GM19372 (cell line): ENCODE measurements at regions not wholly inside any gene's neighbourhood (a gene's known extent, or its start where the extent isn't known, plus 50 kb on each side); places are given as distances from the start of the nearest gene placed in this dataset.

Experiments used
- ATAC-seq: cut with Tn5 transposase; IDR thresholded peaks from one replicate; pipeline ENCODE4 v1.9.1; 2021; ENCODE audit warnings: mild to moderate bottlenecking, low read depth, moderate library complexity; ENCODE audit not compliant: unreplicated experiment

DNA sequence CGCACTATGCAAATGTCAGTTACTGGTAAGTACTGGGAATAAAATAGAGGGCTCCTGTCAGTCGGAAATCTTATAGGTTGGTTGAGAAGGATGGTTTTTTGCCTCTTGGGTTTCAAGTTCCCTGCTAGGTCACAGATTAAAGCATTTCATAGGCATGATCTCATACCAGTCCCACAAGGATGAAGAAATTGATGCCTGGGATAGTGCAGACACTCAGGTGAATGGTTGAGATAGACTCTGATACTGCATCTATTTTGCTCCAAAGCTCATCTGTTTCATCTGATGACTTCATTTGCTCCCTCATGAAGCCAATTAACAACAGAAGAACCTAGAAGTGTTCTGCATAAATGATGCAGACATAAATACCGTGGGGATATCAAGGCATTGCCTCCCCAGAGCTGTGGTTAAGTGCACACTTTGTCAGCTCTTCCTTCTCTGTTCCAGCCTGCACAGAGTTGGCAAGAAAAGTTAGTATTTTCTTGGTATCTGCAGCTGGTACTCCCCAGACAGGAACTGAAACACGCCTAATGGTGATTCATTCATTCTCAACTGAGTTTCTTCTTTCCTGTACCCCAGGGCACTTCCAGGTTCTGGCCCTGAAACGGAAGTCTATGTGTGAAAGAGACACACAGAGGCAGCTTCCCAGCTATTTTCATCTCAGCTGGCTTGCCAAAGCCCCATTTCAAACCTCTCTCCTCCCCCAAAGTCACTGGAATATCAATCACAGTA is 418.3 kb upstream of the SALL1 start:
- ATAC-seq, result no peak

DNA sequence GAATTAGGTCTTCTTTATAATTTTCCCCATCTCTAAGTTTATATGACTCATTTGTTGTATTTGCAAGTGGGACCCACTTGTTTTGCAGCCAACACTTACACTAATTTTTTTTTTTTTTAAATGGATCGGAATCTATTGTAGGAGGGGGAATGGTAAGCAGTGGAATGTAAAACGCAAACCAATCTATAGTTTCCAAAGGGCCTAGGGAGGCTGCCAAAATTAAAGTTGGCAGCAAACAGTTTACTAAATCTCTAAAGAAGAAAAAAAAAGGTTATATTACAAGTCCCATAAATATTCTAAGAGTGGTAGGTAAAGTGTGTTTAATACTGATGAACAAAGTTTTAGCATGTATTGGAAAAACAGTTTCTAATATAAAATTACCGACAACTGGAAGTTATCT is 416.8 kb upstream of the SALL1 start:
- ATAC-seq, result no peak

DNA sequence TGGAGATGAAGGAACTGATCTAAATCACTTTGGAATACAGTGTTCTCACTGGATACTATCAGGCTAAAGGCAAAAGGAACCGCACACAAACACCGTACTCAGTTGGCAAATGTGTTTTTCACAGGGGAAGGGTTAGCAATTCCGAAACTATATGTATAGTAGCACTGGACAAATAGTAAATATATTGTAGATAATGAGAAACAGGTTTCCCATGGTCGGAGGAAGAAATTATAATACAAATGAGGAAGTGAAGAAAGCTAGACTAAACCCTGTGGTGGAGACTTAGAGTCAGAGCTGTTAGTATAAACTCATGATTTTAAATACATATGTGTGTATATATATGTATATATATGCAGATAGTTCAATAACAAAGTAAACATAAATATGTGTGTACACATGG is 414.1 kb upstream of the SALL1 start:
- no peak for ATAC-seq

DNA sequence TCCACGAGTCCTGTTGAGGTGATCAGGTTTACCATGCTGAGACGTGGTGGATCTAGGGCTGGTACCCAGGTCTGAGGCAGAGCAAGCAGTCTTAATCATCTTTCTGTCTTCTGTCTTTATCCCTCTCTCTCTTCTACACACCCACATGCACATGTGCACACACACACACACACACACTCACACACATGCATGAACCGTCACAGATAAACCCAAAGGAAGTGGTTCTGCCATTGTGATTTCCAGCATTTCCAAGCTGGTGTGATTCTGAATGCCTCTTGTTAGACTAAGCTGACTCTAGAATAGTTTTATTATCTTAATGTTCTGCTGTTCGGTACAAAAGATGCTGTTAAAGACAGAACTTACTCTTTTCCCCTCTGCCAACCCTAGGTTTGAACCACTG is 411.8 kb upstream of the SALL1 start:
- ATAC-seq, result no peak

DNA sequence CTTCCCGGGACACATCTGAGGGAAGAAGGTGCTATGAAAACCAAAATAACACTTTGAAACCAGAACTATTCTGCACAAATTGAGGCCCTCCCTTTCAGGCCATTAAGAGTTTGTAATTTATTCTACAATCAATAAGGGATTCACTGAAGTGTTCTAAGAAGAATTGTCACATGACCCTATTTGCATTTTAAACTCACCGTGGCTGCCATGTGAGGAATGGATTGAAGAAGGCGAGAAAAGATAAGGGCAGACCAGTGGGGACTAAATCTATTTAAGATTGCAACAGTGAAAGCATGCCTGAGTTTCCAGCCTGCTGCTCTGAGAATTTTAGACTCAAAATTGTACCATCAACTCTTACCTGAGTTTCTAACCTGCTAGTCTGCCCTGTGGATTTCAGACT is 408.8 kb upstream of the SALL1 start:
- ATAC-seq, result no peak

DNA sequence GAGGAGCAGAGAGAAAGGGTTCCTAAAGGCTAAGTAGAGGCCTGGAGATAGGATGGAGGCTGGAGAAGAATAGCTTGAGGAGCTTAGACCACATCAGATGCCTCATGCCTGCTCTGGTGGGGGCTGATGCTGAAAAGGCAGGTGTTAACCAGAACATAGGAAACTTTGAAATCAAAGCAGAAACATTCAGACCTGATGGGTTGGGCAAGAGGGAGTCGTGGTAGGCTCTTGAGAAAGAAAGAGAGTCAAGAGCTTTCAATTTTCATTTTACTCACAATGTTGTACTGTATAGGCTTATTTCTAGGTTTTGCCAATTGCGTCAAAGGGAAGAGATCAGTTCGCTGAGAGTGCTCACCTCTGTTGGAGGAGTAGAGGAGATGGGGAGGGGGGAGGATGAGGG is 406.6 kb upstream of the SALL1 start:
- no peak for ATAC-seq

DNA sequence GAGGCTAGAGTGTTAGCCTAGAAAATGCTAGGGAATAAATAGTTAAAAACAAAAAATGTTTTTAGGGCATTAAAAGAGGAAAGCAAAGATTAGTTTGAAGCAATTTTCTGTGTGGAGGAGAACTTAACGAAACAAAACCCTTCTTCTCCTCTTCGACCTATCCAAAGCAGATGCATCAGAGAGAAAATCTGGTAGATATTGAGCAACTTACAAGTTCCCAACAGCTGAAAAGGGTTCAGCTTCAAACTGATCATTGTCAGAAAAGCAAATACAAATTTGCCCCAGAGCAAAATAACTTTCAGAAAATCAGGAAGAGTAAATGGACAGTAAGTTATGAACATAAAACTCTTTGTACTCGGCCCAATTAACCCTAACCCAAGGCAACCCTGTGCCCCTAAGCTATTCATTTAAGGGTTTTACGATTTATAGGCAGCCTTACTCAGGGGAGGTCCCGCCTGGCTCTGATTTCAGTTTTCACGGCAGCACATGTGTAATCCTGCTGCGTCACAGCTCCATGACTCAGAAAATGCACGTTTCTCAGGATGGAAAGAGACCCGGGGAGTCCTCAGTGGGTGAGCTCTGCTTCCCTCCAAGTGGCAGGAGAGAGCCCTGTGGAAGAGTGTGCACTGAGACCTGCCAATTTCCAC is 405.7 kb upstream of the SALL1 start:
- ATAC-seq, result no peak

DNA sequence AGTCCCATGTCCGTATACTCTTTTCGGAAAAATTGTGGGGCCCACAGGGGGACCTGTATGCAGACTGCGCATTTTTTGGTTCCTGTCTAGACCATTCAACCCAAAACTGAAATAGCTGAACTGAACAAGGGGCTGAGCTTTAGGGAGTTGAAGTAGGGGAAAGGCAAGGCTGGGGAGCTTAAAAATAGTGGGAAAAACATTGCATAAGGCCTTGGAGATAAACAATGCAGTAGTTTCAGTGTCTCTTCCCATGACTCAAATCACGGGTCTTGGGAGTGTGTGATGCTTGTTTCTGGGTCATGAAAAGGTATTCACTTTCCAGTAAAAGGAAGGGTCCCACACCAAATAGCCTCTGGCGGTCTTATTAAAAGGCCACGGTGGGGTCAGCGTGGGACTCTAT is 402.8 kb upstream of the SALL1 start:
- ATAC-seq, result no peak

DNA sequence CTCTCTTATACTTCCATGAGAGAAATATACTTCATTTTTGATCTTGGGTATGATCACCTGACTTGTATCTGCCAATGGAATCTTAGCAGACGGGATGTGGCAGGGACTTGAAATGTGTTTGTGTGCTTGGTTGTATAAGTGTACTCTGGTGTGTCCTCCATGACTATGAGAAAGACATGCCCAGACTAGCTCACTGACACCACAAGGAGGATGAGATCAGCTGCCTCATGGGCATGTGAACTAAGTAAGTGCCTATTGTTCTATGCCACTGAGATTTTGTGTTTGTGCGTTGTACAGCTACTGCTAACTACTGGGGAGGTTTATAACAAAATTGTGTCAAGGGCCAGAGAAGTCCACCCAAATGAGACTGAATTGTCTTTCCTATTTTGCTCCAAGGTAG is 402.2 kb upstream of the SALL1 start:
- no peak for ATAC-seq

DNA sequence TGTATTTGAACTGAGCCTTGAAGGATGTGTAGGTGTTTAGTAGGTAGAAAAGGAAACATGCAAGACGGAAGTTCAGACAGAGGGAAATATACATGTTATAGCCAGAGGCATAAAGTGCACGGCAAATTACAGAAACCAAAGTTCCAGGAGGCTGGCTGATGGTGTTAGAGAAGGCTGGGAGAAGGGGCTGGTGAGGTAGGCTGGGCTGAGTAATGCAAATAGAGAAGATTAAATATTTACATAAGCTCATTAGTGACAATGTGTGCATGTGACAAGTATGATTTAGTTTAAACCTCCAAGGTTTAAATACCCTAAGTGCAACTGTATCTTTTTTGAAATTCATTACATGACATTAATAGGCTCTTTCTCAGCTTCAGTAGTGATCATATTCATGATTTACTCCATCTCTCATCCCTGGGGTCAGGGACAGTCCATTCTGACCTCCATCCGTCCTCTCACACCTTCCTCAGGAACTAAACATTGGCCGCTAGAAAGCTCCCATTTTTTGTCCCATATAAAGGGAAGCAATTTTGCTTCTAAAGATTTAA is 399.8 kb upstream of the SALL1 start:
- ATAC-seq, result no peak

DNA sequence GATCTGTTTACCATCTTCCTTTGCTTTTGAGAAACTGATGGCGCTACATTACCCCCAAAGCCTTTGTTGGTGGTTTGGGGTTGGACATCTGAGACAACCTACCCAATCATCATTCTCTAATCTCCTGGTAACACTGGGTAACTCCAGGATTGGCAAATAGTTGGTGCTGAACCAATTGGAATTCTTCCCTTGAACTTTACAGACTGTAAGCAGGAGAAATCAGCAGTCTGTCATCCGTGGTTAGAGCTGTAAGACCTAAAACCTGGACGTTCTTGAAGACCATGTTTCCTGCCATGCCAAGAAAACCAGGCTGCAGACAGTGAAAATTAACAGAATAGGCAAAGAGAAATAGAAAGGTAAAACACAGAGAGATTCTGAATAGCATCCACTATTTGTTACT is 398.8 kb upstream of the SALL1 start:
- no peak for ATAC-seq

DNA sequence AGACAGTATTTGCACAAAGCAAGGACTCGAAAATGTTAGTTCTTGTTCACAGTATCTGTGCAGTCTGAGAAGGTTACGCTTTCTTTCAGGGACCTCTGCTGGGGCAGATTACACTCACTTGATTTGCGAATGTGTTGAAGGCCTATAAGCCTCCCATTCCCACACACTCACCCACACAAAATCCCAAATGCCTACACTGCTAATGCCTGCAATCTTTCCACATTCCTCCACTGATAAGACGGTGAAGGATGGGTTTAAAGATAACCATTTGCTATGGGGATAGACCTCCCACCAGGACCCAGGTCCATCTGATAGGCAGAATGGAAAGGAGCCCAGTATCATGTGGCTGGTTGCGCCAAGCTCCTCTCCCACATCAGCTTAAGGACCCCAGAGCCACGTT is 394.9 kb upstream of the SALL1 start:
- ATAC-seq, result no peak

DNA sequence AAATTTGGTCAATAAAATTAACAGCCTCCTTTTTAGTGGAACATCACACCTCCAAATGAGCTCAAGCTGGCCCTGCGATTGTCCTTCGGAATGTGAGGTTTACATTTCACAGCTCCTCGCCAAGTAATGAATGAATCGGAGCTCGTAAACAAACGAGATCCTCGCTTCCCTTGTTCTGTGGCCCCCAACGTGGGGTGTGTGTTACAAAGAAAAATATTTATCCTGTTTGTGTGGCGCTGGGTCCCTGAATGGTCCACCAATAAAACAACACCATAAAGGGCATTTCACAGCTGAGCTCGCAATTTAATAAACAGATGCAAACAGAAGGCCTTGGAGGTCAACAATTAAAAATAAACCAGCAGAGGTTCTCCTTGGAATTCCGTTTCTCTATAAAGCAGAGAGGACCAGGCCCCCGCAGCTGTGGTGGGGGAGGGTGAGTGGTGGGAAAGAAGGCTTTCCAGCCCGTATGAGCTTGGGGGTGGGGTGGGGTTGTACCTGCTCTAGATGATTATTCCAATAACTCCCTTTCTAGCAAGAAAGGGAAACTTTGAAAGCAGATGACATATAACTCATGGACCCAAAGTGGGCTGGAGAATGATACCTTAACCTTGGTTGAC is 393.9 kb upstream of the SALL1 start:
- no peak for ATAC-seq

DNA sequence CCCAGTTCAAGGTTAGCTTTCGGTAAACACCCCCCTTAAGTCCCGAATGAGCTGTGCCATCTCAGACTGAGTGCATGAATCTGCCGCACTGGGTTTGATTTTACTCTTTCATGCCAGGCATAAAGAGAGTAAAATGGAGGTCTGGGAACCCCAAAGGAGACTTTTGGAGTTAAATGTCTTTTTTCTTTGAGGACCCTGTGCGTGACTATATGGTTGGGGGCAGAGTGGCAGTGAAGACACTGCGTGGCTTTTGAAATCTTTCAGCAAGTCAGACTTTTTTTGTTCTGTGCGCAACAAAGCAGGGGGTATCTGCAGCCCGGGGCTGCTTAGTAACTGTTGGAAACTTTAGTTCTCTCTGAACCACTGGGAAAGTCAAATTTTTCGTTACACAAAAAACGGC is 392.9 kb upstream of the SALL1 start:
- ATAC-seq, result no peak

DNA sequence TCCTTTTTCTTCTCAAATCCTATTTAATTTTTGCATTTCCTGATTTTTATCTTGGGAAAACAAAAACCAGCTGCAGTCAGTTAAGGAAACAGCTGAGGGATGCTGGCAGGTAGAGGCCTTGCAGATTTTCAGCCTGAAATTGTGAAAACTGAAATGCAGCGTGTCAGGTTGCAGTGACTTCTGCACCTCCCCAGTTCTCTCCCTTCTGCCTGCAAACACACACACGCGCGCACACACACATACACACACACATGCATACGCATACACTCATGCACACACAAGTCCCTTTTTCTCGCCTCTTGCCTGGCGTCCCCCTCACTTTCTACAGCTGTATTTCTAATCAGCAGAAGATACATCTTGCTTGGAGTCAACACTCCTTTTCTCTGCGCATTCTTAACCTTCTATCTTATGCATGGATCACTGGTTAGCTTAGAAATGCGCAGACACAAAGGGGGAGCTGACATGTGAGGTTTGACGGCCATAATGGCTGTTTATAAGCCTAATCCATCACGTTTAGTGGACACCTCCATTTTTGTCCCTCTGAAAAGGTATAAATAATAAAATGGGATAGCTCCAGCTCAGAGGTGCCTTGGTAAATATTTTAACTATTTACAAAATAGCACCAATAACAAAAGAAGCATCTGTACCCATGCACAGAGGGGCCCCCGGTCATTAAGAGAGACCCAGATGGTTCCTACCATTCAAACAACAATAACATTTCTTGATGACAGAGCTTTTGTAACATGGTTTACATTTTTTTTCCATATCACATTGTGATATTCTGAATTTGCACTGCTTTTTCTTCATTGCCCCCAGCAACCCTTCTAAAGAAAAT is 392.1 kb upstream of the SALL1 start:
- ATAC-seq, result no peak

DNA sequence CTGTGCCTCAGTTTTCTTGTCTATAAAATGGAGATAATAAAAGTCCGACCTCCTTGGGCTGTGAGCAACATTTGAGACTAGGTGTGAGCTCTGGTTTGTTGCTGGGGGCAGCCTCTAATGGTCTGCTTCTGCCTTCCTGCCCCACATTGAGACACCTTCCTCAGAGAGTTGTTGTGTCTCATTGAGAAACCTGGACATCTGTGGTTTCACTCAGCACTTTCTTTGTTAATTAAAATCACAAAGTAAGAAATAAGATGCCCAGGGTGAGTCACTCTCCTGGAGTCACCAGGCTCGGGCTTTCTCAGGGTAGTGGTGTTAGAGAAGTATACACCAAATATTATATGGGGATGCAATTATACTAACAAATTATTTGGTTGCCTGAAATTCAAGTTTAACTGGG is 389.2 kb upstream of the SALL1 start:
- ATAC-seq, result no peak

DNA sequence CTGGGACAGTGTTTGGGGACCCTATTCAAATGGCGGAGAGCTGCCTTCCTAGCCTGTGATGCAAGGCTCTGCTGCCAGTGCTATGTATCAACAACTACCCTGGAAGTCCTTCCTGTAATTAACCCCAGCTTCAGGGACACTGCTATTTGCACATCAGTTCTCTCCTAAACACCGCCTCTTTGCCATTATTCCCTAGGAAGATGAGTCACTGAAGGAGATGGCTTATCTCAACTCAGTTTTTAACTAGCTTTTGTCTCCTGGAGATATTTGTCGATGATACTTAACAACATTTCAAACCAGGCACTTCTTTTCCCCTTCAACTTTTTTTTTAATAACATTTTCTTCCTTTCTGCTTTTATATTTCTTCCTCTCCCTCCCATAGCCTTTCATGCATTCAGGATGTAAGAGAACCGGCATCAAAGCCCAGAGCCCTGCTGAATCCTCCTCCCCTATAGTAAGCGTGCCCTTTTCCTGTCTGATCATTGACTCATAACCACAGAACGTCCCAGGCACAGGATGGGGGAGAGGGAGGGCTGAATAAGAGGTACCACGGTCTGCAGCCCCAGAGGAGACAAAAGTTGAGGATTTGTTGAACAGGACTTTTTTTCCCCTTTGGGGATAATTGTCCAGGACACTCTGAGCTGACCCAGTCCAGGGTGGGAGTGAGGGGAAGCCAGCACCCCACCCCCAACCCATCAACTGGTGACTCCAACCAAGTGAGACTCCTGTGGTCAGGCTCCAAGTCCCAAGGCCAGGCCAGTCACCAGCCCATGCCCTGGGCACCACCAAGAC is 387.8 kb upstream of the SALL1 start:
- ATAC-seq, result no peak

DNA sequence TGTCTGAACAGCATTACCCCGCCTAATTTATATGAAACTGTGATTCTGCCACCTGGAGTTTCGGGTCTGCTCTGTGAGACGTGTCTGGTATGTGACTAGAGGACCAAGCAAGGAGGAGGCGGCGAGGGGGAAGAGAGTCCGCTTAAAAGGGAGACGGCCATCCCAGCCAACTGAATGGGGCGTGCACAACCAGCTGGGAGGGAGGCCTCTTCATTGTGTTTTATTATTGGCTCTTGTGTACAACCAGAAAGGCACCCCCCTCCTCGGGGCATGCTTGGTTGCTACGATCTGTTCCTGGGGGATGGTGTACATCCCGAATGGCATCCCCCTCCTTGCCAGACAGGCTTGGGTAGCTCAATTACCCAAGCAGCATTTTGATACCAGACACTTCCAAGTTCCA is 384.5 kb upstream of the SALL1 start:
- ATAC-seq, result no peak

DNA sequence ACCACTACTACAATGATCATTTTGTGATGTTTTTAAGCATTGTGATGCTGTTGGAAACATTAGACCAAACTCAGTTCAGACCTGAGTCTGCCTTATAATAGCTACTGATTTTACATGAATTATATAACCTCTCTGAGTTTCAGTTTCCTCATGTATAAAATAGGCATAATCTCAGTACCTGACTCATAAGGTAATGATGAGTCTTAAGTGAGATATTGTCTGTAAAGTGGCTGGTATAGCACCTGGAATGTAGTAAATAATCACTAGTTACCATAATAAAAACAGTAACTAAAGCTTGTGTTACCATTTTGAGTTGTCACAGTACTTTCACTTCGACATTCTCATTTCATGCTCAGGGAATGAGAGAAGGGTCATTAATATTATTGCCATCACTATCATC is 381.5 kb upstream of the SALL1 start:
- no peak for ATAC-seq

DNA sequence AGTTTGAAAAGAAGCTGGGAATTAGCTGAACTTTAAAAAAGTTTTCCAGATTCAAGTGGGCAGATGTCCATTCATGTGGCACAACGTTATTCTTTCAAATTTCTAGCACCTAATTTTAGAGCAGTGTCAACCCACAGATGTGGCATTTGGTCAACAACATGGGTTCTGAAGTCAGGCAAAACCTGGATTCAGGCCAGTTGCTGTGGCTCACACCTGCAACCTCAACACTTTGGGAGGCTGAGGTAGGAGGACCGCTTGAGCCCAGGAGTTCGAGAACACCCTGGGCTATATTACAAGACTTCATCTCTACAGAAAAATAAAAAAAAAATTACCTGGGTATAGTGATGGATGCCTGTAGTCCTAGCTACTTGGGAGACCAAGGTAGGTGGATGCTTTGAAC is 380.2 kb upstream of the SALL1 start:
- no peak for ATAC-seq
